Tibial nerve (tissue), 3 donors: ENCODE measurements at regions not wholly inside any gene's neighbourhood (a gene's known extent, or its start where the extent isn't known, plus 50 kb on each side); places are given as distances from the start of the nearest gene placed in this dataset.

Experiments
- POLR2A ChIP-seq, 2 donors: fragments of 450-650 bp; IDR thresholded peaks; one replicate each; pipeline ENCODE4 v1.6.1; 2017; ENCODE audit warnings: antibody characterized with exemption in 2 of 2, mild to moderate bottlenecking in 2 of 2, moderate library complexity in 2 of 2
- TF ChIP-seq, protein P1 (sequence below), 5 experiments: fragments of 200-600 bp in 3 of 5; fragments of 450-650 bp in 2 of 5; sonication (generic) in 3 of 5; IDR thresholded peaks; one replicate each; pipeline ENCODE4 v1.5.1; 2016 to 2019; ENCODE audit warnings: antibody characterized with exemption in 5 of 5, mild to moderate bottlenecking in 3 of 5, moderate library complexity in 2 of 5

DNA sequence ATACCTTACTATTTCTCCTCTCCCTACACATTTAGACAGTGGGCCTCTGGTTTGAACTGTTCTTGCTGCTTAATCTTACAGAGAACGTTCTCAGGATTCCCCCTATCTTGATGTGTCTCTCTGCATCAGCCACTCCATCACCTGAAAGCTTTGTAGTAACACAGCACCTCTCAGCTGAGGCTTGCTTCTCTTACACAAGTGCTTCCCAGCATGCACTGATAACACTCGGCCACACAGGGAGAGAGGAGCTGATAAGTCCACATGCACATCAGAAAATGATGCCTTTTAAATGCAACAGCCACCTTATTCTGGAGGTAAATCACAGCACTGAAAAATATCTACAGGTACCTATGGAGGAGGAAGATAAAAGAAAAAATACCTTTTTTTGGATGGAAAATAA, 192.2 kb upstream of the TSHZ3 start:
- TF ChIP-seq, protein P1, sequence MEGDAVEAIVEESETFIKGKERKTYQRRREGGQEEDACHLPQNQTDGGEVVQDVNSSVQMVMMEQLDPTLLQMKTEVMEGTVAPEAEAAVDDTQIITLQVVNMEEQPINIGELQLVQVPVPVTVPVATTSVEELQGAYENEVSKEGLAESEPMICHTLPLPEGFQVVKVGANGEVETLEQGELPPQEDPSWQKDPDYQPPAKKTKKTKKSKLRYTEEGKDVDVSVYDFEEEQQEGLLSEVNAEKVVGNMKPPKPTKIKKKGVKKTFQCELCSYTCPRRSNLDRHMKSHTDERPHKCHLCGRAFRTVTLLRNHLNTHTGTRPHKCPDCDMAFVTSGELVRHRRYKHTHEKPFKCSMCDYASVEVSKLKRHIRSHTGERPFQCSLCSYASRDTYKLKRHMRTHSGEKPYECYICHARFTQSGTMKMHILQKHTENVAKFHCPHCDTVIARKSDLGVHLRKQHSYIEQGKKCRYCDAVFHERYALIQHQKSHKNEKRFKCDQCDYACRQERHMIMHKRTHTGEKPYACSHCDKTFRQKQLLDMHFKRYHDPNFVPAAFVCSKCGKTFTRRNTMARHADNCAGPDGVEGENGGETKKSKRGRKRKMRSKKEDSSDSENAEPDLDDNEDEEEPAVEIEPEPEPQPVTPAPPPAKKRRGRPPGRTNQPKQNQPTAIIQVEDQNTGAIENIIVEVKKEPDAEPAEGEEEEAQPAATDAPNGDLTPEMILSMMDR (IDR thresholded peaks at IDR 0.05) = no peak
- TF ChIP-seq POLR2A (IDR thresholded peaks at IDR 0.05) = no peak
